ENCODE measurements at regions not wholly inside any gene's neighbourhood (a gene's known extent, or its start where the extent isn't known, plus 50 kb on each side); places are given as distances from the start of the nearest gene placed in this dataset.
A peak's percentile ranks its signal among the peaks of the same experiment; 100 is the strongest.

DNA sequence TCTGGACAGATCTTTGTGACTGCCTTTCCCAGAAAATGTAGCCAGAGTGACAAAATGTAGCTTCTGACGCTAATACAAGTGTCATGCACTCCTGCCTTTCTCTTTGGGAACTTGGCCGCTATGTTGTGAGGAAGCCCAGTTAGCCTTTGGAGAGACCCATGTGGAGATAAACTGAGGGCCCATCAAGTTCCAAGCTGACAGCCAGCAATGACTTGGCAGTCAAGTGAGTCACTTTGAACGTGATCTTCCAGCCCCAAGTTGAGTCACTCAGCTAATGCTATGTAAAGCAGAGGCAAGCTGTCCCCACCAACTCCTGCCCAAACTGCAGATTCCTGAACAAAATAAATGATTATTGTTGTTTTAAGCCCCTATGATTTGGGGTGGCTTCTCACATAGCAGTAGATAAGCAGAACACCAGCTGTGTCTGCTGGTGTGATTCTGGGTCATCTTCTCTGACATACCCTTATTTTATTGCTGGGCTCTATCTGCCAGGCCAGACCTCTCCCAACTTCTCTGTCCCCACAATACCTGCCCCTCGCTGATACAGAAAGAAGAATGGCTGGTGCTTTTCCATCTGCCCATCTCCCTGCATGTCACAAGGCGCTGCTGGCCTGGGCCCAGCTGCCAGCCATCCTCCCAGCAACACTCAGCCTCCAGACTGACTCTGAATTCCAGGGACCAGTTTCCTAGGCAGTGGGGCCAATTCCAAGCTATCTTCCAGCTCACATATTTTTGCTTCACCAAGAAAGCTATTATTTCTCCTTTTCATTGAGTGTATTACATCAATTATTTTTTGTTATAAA is 274.8 kb downstream of the LRFN2 start:
- no peak for DNase-seq

DNA sequence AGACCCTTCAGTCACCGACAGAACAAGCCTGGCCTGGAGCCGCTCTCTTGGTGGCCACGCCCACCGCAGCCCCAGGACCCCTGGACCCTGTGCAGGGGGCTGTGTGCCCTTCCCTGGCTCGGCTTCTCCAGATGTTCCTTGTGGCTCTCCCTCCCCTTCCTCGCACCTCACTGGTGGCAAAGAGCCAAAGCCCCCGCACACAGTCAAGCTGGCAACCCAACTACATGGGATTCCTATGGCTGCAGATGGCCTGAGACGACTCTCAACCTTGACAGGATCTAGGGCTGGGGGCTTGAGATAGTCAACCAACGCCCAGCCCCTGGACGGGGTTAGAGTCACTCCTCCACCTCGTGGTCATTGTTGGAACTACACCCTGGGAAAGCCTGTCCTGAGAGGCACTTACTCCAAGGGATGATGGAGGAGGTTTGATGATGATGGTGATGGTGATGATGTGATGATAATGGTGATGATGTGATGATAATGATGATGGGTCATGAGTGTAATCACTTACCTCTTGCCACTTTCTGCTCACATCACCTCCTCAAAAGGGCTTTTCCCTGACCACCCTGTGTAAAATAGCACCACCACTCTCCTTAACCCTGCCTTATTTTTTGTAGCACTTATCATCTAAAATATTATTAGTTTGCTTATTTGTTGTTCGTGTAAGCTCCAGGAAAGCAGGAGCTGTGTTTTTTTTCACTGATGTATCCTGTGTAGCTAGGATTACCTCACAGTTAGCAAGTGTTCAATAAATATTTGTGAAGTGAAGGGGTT is 278.4 kb downstream of the LRFN2 start:
- DNase-seq: peak; percentile 29 to 42

DNA sequence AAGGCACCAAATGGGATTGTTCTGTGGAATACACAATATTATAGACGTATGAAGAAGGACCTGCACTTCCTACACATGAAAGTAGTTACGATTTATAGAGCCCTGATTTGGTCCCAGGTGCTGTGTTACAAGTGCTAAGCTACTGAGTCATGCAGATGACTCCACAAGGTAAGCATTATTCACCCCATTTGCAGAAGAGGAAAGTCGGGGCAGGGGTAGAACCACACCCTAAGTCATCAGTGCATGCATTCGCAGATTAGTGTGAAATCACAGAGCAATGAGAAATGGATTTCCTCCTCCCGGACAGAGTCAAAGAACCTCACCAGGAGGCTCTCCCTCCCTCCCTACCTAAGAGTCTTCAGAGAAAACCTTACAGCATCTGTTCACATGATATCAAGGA is 279.5 kb downstream of the LRFN2 start:
- no peak for DNase-seq

DNA sequence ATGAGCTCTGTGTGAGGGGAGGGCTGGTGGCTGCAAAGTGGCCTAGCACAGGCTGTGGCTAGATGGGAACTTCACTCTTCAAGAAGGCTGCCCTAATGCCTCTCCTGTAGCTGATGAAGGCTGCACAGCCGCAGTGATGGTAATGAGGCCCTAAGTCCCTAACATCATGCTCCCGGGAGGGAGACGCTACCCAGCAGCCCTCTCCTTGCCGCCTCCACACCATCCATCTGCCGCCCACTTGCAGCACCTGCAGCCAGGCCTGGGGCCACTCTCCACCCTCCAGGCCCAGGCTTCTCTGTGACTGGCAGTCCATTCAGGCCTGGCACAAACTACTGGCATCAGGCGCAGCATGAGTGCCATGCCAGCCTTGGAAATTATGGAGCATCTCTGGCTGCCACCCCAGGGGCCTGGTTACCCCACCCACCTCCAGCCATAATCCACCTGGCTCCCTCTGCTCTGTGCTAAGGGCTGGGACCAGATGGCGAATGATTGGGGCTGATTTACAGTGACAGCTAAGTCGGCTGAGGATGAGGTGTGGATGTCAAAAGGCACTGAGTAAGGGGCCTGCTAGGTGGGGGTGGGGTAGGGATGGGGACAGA is 284.2 kb downstream of the LRFN2 start:
- no peak for DNase-seq

DNA sequence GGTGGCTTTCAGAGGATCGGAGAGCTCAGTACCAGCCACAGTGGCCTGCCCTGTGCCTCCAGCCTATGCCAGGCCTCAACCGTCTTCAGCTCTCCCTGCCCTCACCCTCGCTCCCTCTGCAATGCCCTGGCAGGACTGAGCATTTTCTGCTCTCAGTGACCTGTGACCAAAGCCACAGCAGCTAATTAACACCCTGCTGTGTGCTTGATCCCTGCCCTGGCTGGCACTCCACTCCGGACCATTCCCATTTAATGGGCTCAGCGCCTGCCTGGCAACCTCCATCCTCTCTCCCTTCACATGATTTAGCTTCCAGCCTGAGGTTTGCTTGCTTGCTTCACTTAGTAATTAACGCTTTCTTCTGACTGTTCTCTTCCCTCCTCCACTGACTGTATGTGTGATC is 287.5 kb downstream of the LRFN2 start:
- DNase-seq: no peak

DNA sequence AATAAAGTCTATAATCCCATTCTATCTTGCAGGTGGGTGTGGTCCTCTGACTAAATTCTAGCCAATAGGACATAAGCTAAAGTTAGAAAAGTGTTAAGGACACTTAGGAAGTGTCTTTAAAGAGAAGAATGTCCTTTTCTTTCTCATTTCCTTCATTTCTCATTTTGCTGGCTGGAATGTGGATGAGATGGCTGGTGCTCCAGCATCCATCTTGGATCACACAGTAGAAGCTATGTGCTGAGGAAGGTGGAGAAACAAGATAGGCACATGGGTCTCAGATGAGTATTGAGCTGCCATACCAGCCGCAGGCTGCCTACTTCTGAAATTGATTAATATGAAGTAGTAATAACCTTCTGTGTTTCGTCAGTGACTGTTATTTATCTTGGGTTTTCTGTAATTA is 289.0 kb downstream of the LRFN2 start:
- DNase-seq: no peak

DNA sequence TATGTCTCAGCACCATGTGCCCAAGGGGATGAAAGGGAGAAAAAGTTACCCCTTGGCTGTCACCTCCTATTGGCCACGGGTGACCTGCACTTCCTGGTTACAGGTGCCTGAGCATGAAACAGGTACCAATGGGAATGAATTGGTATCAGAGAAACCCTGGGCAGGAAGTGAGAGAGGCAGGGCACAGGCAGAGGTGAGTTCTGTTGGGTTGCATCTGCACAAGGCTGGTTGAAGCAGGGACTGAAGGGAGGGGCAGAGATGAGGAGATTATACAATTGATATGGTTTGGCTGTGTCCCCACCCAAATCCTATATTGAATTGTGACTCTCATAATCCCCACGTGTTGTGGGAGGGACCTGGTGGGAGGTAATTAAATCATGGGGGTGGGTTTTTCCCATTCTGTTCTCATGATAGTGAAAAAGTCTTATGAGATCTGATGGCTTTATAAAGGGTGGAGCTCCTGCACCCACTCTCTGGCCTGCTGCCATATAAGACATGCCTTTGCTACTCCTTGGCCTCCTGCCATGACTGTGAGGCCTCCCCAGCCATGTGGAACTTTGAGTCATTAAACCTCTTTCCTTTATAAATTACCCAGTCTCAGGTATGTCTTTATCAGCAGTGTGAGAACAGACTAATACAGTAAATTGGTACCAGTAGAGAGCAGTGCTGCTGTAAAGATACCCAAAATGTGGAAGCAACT is 291.8 kb downstream of the LRFN2 start:
- no peak for DNase-seq

DNA sequence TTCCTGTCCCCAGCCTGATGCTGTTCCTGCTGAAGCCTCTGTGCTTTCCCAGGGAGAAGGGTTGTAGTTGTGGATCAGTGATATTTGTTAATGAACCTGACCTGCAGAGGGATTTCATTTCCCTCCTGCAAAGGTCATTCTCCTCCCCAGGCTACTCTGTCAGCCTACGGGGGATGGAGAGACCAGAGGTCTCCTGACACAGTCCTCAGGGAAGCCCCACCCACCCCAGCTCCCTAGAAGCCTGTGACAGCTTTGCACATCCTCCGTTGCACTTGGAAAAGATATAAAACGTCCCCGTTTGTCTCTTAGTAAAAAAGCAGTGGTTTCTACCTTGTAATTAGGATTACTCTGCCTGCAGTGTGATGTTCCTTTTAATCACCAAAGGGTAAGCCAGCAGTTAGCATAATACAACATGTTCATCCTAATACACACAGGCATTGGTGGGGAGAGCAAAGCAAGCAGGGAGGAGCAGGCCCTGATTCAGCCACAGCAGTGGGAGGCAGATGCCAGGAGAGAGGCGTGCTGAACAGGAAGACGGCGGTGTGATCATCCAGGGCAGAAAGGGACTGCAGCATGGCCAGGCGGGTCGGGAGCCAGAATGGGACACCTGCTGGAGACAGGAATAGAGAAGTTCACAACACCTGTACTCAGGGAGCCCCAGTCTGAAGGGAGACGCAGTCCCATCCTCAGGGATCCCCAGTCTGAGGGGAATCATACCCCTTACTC is 293.5 kb downstream of the LRFN2 start:
- DNase-seq: no peak

DNA sequence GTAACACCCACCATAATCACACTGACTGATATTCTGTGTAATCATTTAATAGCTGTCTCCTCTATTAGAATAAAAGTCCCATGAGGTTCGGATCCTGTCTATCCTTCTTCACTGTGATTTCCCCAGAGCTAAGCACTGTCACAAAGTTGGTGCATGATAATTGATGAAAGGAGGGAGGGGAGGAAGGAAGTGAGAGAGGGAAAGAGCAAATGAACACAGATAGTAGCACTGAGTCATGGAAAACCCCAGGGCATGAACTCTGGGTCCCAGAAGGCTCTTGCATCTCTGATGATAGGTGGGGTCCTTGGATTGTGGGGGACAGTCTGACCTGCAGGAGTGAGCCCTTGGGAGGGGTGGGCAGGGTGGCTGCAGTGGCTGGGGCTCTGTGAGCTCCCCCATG is 294.1 kb downstream of the LRFN2 start:
- no peak for DNase-seq

DNA sequence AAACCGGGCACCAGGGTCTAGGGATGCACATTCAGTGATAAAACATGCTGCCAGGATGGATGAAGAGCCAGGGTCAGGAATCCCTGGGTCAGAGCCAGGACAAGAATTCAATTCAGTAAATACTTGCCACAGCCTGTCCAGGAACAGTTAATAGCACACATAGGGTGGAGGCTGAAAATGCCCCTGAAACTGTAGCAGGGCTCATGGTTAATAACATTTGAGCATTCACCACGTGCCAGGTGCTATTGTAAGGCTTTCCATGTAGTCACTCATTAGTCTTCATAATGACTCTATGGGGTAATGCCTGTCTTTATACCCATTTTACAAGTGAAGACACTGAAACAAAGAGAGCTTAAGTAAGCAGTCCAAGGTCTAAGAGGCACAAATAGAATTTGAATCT is 296.3 kb downstream of the LRFN2 start:
- no peak for DNase-seq

DNA sequence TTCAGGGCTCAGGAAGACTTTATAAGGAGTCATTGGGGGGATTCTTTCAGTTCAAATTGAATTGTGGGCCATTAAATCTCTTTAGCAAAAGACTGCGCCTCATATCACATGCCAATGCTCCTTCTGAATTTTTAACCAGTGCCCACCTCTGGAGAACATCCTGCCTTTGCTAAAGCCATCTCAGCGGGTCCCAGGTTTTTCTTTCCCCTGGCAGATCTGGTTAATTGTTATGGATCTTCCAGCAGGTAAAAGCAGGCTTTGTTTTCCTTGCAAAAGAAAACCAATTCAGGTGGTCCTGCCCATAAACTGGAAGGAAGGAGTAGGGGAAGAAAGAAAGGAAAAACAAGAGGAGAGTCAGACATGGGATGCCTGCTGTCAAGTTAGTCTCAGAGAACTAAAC is 298.2 kb downstream of the LRFN2 start:
- DNase-seq: no peak

DNA sequence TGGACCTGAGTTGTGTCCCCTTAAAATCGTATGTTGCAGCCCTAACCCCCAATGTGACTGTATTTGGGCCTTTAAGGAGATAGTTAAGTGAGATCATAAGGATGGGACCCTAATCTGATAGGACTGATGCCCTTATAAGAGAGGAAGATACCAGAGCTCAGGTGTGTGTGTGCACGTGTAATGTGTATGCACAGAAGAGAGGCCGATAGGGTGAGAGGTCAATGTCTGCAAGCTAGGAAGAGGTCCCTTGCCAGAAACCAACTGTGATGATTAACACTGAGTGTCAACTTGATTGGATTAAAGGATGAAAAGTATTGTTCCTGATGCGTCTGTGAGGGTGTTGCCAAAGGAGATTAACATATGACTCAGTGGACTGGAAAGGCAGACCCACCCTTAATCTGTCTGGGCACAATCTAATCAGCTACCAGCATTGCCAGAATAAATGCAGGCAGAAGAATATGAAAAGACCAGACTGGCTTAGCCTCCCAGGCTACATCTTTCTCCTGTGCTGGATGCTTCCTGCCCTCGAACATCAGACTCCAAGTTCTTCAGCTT is 299.8 kb downstream of the LRFN2 start:
- no peak for DNase-seq

DNA sequence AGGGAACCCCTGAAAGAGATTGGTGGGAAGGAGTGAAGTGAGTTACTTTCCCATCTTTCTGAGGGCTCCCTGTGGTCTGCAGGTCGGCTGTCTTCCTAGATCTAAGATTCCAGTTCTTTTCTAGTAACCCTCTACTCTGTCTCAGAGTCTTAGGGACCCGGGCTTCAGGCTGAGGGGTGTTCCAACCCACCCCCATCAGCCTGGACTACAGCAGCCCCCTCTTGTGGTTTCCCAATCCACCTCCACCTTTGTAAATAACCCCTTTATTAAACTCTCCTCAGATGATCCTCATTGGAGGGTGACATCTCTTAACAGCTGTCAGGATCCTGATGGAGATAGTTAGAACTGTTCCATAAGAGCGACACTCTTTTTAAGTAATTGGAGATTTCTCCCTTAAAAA is 300.4 kb downstream of the LRFN2 start:
- no peak for DNase-seq

DNA sequence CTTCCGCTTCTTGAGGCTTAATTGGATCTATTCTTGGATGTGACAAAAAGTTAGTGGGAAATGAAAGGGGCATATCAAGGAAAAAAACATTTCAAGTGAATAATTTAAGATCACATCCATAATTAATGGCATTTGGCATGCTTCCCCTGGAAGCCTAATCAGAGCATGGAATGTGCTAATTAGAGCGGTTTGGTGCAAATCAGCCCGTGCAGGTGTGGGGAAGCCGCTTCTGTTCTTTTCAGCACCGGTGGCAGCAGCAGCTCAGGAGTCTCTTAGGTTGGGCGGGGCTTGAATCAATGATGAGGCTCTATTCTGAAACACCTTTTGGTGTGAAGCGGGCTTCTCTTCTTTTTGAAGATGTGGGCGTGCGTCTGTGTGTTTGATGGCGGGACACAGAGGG is 301.2 kb downstream of the LRFN2 start:
- DNase-seq: no peak

DNA sequence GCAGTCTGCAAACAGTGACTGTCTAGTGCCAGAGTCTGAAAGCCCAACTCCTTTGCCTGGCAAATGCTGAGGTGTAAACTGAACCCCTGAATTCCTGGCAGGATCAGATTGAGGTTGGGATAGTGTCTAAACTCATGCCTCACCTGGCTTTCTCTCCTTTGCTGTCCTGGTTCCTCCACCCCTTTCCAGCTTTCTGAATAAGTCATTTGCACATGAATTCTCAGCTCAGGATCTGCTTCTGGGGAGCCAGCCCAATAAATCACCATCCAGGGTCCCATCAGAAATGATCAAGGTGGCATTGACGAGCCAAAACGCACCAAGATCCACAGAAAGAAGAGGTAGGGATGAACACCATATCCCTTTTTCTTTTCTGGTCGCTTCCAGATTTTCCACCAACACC is 301.6 kb downstream of the LRFN2 start:
- no peak for DNase-seq

DNA sequence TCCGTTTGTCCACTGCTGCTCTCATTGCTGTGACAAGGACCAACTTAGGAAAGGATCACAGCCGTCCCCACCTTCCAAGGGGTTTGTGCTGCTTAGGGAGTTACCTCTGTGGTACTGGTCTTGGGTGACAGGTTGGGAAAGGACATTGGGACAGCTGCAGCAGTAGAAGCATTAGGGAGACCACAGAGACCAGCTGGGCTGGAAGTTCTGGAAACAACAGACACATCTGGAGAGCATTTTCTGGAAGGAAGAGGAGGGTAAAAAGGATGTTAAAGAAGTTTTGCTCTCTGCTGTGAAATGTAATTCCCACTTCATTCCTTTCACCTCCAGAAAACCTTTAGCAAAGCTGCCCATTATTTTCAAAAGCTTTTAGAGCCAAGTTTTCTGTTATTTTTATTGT is 304.2 kb downstream of the LRFN2 start:
- DNase-seq: no peak

DNA sequence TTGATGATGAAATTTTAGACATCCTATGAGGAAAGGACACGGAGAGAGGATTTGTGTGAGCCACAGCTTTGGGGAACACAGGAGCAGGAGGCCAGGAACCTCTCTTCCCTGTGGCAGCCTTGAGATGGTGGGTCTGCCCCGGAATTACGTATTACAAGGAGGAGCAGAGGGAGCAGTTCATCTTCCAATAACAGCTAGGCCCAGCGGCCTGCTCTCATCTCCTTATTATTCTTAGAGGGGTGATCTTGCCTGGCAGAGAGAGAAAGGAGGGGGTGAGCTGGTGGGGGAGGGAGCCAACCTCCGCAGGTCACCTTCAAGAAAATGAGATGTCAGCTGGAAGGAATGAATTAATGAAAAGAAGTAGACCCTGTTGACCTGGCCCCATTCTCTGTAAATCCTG is 305.8 kb downstream of the LRFN2 start:
- DNase-seq: no peak

DNA sequence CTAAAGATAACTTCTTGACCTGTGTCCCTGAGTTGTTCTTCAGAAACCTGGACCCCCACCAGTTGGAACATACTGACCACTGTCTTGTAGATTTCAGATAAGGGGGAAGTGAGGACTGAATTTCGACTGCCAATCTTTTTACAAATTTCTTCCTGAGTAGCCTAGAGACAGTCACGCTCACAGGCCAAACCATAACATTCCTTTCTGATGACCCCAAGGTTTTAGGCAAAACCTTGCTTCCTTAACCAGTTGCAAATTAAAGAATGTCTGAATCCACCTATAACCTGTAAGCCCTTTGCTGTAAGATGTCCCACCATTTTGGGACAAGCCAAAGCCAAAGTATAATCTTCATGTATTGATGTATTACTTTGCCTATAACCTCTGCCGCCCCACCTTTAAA is 306.9 kb downstream of the LRFN2 start:
- DNase-seq: no peak

DNA sequence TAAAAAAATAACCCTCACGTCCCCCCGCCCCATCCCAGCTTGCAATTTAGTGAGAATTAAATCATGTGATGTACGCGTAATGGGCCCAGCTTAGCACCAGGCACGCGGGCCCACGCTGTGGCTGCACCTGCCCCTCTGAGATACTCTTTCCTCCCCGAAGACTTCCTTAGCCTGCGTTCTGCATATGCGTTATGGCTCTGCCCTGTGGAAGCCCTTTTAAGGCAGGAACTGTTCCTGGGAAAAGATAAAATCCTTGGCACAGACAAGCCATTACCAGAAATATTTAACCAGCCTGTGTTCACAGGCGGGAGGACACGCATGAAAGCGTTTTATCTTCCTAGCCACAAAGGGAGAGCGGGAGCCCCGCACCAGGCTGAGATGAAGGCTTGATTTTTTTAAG is 311.0 kb downstream of the LRFN2 start:
- no peak for DNase-seq

DNA sequence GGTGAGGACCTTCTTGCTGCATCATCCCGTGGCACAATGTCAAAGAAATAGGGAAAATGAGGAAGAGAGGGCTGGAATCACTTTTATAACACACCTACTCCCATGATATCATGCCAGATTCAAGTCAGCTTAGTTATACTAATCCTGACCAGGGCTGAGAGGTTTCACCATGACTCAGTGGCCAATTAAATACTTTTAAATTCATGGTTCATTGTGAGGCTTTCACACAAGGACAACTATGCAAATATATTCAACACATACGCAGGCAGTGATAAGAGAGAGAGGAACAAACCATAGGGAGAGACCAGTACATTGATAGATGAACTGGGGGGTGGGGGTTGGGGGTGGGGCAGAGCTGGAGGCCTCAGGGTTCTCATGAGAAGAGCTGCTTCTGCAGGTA is 313.1 kb downstream of the LRFN2 start:
- DNase-seq: no peak

DNA sequence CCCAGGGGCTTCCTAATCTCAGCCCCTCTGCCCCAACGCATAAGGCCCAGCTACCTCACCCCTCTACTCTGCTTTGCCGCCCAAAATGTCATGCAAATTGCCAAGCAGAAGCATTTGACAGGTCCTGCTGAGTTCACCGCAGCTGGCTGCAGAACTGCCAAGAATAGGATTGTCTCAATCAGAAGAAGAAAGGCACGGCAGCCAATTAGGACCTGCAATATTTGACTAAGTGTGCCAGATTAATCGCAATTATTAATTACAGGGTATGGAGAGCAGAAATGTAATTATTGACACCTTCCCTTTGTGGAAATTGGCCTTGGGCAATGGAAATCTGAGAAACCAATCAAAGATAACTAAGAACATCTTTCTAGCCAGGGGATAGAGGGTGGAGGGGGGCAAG is 318.6 kb downstream of the LRFN2 start:
- DNase-seq: no peak

DNA sequence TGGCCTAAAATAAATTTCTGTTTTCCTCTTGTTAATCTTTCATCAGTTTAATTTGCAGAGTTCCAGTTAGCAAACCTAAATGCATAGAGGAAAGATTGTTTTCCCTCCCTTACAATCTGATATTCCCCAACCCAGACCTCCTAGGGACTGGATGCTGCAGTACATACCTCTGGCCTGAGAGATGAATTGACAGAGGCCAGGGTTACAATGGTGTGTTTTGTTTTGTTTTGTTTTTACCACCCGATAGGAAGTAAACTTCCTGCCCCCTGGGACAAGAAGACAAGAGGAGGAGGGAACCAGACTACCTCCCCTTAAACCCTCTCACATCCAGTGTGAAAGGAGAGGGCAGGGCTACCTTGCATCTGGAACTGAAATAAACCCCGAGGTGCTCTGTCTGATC is 319.0 kb downstream of the LRFN2 start:
- no peak for DNase-seq

DNA sequence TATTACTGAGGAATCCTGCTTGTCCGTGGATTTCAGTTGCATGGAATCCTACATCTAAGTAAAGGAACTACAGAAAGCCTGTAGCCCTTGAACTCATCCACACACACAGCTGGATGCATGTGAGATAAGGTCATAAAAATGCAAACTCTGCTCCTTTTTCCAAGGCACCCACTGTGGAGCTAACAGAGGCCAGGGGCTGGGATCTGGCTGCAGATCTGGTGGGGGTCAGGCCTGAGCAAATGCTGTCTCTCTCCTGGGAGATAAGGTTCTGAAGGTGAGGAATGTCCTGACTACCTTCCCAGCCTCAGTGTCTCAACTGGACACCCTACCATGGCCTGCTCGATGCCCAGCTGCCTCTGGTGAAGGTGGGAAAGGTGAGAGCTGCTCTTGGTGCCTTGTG is 321.5 kb downstream of the LRFN2 start:
- DNase-seq: no peak
